Neural progenitor cell (in vitro differentiated cells): ENCODE measurements at regions not wholly inside any gene's neighbourhood (a gene's known extent, or its start where the extent isn't known, plus 50 kb on each side); places are given as distances from the start of the nearest gene placed in this dataset.

Experiments used
- EZH2 ChIP-seq: fragments of 200-600 bp; sonication (generic); IDR thresholded peaks from 2 replicates; pipeline ENCODE4 v1.6.1; 2017; ENCODE audit warnings: antibody characterized with exemption, mild to moderate bottlenecking, moderate library complexity
- EZH2phosphoT487 ChIP-seq: fragments of 200-600 bp; sonication (generic); IDR thresholded peaks from 2 replicates; pipeline ENCODE4 v1.6.1; 2017; ENCODE audit warnings: antibody characterized with exemption
- TF ChIP-seq, protein P1 (sequence below): fragments of 200-600 bp; sonication (generic); IDR thresholded peaks from 2 replicates; pipeline ENCODE4 v1.5.1; 2017; ENCODE audit warnings: antibody characterized with exemption, mild to moderate bottlenecking

DNA sequence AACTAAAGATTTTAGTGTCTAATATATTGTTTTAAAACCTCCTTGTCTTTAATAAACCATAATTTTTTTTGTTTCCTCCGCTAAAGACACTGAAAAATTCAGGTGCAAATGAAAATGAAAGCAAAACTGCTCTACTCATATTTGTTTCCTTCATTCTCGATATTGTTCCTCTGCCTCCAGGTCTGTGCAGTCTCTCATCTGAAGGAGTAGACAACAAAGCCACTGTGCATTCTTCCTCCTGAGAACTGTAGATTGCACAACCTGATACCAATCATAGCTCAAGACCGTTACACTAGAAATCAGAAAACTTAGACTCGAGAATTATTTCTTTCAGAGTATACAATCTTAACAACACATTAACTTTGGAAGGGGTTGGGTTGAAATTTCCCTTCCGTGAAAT, 373.1 kb upstream of the CXADR start:
- TF ChIP-seq, protein P1, sequence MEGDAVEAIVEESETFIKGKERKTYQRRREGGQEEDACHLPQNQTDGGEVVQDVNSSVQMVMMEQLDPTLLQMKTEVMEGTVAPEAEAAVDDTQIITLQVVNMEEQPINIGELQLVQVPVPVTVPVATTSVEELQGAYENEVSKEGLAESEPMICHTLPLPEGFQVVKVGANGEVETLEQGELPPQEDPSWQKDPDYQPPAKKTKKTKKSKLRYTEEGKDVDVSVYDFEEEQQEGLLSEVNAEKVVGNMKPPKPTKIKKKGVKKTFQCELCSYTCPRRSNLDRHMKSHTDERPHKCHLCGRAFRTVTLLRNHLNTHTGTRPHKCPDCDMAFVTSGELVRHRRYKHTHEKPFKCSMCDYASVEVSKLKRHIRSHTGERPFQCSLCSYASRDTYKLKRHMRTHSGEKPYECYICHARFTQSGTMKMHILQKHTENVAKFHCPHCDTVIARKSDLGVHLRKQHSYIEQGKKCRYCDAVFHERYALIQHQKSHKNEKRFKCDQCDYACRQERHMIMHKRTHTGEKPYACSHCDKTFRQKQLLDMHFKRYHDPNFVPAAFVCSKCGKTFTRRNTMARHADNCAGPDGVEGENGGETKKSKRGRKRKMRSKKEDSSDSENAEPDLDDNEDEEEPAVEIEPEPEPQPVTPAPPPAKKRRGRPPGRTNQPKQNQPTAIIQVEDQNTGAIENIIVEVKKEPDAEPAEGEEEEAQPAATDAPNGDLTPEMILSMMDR, result no peak
- TF ChIP-seq EZH2 (no peak), EZH2phosphoT487 (no peak)
